GM12801 (cell line): ENCODE measurements at regions not wholly inside any gene's neighbourhood (a gene's known extent, or its start where the extent isn't known, plus 50 kb on each side); places are given as distances from the start of the nearest gene placed in this dataset.

Experiments used
- TF ChIP-seq, protein P1 (sequence below): IDR thresholded peaks from one replicate; pipeline ENCODE4 v1.5.1; 2011; ENCODE audit warnings: control low read depth; ENCODE audit not compliant: insufficient read length; ENCODE audit errors: extremely low read depth

GRCh38 chr18:45509535-45509934 lies 105.7 kb upstream of the SLC14A2 start:
- TF ChIP-seq, protein P1, sequence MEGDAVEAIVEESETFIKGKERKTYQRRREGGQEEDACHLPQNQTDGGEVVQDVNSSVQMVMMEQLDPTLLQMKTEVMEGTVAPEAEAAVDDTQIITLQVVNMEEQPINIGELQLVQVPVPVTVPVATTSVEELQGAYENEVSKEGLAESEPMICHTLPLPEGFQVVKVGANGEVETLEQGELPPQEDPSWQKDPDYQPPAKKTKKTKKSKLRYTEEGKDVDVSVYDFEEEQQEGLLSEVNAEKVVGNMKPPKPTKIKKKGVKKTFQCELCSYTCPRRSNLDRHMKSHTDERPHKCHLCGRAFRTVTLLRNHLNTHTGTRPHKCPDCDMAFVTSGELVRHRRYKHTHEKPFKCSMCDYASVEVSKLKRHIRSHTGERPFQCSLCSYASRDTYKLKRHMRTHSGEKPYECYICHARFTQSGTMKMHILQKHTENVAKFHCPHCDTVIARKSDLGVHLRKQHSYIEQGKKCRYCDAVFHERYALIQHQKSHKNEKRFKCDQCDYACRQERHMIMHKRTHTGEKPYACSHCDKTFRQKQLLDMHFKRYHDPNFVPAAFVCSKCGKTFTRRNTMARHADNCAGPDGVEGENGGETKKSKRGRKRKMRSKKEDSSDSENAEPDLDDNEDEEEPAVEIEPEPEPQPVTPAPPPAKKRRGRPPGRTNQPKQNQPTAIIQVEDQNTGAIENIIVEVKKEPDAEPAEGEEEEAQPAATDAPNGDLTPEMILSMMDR = no peak

DNA sequence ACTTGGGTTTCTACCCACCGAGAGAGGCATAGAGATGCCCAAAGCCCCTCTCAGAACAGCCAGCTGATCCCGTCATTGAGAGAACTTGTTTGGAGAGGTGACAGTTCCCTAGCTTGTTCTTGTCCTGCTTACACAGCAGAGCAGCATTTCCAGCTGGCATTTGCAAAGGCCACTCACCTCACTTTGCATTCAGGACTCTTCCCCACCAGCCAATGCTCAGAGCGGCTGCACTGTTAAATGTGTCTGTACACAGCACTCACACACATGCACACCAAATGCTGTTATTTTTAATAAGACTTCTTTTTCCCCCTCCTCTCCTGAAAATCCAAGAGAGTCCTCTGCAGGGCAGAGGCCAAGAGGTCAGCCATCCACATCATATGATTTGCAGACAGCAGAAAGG lies 104.6 kb upstream of the SLC14A2 start:
- TF ChIP-seq, protein P1 = no peak

DNA sequence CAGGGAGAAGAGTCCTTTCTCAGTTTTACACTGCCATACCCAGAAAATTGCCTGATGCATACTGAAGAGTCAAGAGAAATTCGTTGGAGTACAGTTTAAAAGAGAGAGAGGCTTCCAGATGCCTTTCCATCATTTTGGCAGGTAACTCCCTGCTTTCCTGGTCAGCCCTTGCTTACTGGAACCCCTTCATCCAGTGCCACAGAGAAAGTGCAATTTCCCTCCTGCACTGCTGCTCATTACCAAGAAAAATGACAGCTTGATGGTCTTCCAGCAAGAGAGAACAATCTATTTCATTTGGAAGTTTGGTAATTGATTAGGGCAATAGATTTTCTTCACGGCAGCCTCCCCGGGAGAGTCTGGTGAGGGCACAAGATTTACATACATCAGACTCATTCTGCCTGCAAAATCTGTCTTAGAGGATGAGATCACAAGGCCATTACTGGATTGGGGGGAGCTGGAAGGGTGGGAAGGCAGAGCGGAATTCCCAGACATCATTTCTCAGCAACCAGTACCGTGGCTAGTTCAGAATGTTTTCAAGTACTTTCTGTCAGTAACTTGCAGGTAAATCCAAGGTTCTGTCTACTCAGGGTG lies 102.8 kb upstream of the SLC14A2 start:
- TF ChIP-seq, protein P1 = no peak

- TF ChIP-seq, protein P1 = no peak
Measured at GRCh38 chr18:45517181-45517741, 98.0 kb upstream of the SLC14A2 start.

DNA sequence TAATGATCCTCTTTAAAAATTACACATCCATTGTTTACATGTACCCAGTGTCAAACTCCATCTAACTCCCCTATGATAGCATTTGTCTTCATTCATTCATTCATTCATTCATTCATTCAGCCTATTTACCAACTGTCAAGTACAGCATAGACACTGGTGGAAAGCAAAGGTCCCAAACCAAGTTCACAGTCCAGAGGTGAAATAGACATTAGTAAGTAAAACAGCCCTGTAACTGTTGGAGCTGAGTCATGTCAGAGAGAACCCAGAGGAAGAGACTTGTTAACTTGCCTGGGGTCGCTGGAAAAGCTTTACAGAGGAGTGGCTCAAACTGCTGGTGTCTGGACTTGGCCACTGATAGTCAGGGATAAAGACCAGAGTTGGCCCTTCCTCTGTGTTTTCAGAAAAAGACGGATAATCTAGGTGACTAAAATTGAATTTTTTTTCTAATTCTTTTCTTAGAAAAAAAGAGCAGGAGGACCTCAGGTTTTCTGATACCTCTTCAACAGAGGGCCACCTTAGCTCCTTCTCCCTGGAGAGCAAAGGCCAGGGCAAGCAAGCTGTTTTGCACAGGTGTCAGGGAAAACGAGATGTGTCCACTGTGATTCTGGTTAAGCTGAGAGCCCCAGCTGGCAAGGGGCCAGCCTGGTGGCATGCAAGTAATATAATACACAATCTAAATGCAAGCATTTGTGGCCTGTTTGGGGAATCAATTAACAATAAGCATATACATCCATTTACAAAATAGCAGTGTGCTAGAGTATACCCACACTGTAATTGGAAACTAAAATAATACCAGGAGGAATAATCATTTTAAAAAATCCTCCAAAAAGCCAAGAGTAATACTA lies 96.7 kb upstream of the SLC14A2 start:
- TF ChIP-seq, protein P1 = no peak

GRCh38 chr18:45519411-45520280 lies 95.6 kb upstream of the SLC14A2 start:
- TF ChIP-seq, protein P1 = no peak

DNA sequence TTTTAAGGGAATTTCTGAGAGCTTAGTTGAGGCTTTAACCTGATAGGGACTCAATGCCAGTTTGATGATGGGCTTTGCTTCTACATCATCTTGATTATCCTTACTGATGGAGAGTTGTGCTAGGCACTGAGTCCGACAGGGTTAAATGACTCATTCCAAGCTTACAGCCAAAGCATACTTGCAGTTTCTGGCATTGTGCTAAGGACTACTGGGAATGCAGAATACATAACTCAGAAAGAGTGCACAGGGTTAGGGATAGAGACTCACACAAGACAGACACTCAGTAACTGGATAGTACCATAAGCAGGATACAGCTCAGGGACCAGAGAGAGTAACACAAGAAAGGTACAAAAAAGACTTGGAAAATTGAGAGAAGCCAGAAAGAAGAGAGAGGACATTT lies 94.1 kb upstream of the SLC14A2 start:
- TF ChIP-seq, protein P1 = no peak
